ENCODE measurements at regions not wholly inside any gene's neighbourhood (a gene's known extent, or its start where the extent isn't known, plus 50 kb on each side); places are given as distances from the start of the nearest gene placed in this dataset.

GRCh38 chr4:162684998-162685397 lies 481.7 kb downstream of the NAF1 start:
- Histone ChIP-seq H3K4me1 (replicated peaks in 1 of 2) (no peaks in the 10 kb centered on the region), H3K9me3 (replicated peaks in 1 of 3) (no peaks in the 10 kb centered on the region), H3K36me3 (replicated peaks in 1 of 2) (no peaks in the 10 kb centered on the region), H3K4me3 (no peak overlapping the region), H3K27ac (no peak overlapping the region), H3K27me3 (no peaks in the 10 kb centered on the region)
- intact Hi-C loops (cut with DNase I): no loop called here
- no peak for TF ChIP-seq POLR2A (IDR thresholded peaks at IDR 0.05)
- TF ChIP-seq CTCF (IDR thresholded peaks at IDR 0.05): no peak
- DNase-seq: no peak

GRCh38 chr4:162684371-162684700 lies 482.4 kb downstream of the NAF1 start:
- intact Hi-C loops (cut with DNase I): no loop called here
- DNase-seq: no peak
- H3K9me3 ChIP-seq (replicated peaks in 1 of 3): no peaks in the 10 kb centered on the region
- no peaks in the 10 kb centered on the region for H3K36me3 ChIP-seq (replicated peaks in 1 of 2)
- H3K27ac ChIP-seq: no peak overlapping the region
- H3K27me3 ChIP-seq: no peaks in the 10 kb centered on the region
- TF ChIP-seq POLR2A (IDR thresholded peaks at IDR 0.05) (no peak), CTCF (IDR thresholded peaks at IDR 0.05) (no peak)
- no peaks in the 10 kb centered on the region for H3K4me1 ChIP-seq (replicated peaks in 1 of 2)
- H3K4me3 ChIP-seq: no peak overlapping the region

- Histone ChIP-seq H3K27ac (no peak overlapping the region), H3K4me1 (replicated peaks in 1 of 2) (no peaks in the 10 kb centered on the region), H3K9me3 (replicated peaks in 1 of 3) (no peaks in the 10 kb centered on the region), H3K27me3 (no peaks in the 10 kb centered on the region), H3K36me3 (replicated peaks in 1 of 2) (no peaks in the 10 kb centered on the region), H3K4me3 (no peak overlapping the region)
- intact Hi-C loops (cut with DNase I): no loop called here
- WGBS, 4 donors: 48 to 55% (median 50%) methylated on average over 5 of the region's 5 CpGs
- DNase-seq: no peak
- no peak for TF ChIP-seq POLR2A (IDR thresholded peaks at IDR 0.05)
- no peak for TF ChIP-seq CTCF (IDR thresholded peaks at IDR 0.05)
Observed at GRCh38 chr4:162683659-162684370, 482.9 kb downstream of the NAF1 start.

GRCh38 chr4:162682651-162683050 lies 484.0 kb downstream of the NAF1 start:
- intact Hi-C loops (cut with DNase I): no loop called here
- no peak overlapping the region for H3K4me3 ChIP-seq
- H3K27ac ChIP-seq: no peak overlapping the region
- H3K4me1 ChIP-seq (replicated peaks in 1 of 2): no peaks in the 10 kb centered on the region
- TF ChIP-seq CTCF (IDR thresholded peaks at IDR 0.05) (no peak), POLR2A (IDR thresholded peaks at IDR 0.05) (no peak)
- H3K27me3 ChIP-seq: no peaks in the 10 kb centered on the region
- no peak for DNase-seq
- no peaks in the 10 kb centered on the region for H3K36me3 ChIP-seq (replicated peaks in 1 of 2)
- 33 to 55% (median 40%) methylated on average over 1 of the region's 1 CpG for WGBS, 4 donors
- no peaks in the 10 kb centered on the region for H3K9me3 ChIP-seq (replicated peaks in 1 of 3)

Data from adrenal gland (tissue), 9 donors.